H9 (cell line): ENCODE measurements at regions not wholly inside any gene's neighbourhood (a gene's known extent, or its start where the extent isn't known, plus 50 kb on each side); places are given as distances from the start of the nearest gene placed in this dataset.
A peak's percentile ranks its signal among the peaks of the same experiment; 100 is the strongest.

ENCODE experiments used
- DNase-seq: peaks from one replicate; pipeline ENCODE4 v3.0.0-alpha.2; 2017
- H2AFZ ChIP-seq: one replicate; pipeline ENCODE4 v1.6.1; 2013; ENCODE audit warnings: mild to moderate bottlenecking, low read length, control low read depth, moderate library complexity
- H2AK5ac ChIP-seq: 2 replicates; pipeline ENCODE4 v1.6.1; 2013; ENCODE audit warnings: low read length, control low read depth, mixed read lengths; ENCODE audit not compliant: insufficient read length
- H2BK120ac ChIP-seq: one replicate; pipeline ENCODE4 v1.6.1; 2013; ENCODE audit warnings: low read depth, mild to moderate bottlenecking, low read length, control low read depth, inconsistent platforms; ENCODE audit not compliant: poor library complexity, severe bottlenecking
- H2BK12ac ChIP-seq: 2 replicates; pipeline ENCODE4 v1.6.1; 2013; ENCODE audit warnings: low read length, control low read depth, mixed read lengths, low read depth; ENCODE audit not compliant: insufficient read length
- H2BK15ac ChIP-seq: 2 replicates; pipeline ENCODE4 v1.6.1; 2013; ENCODE audit warnings: low read depth, low read length, control low read depth
- H2BK20ac ChIP-seq: one replicate; pipeline ENCODE4 v1.6.1; 2013; ENCODE audit warnings: low read depth, mild to moderate bottlenecking, low read length, control low read depth, inconsistent platforms; ENCODE audit not compliant: poor library complexity, severe bottlenecking
- H2BK5ac ChIP-seq: 2 replicates; pipeline ENCODE4 v1.6.1; 2013; ENCODE audit warnings: low read length, control low read depth, mixed read lengths; ENCODE audit not compliant: insufficient read length
- H3K14ac ChIP-seq: 2 replicates; pipeline ENCODE4 v1.6.1; 2013; ENCODE audit warnings: low read length, control low read depth; ENCODE audit not compliant: insufficient read depth
- H3K18ac ChIP-seq: 2 replicates; pipeline ENCODE4 v1.6.1; 2013; ENCODE audit warnings: low read depth, mild to moderate bottlenecking, mixed read lengths, low read length, control low read depth; ENCODE audit not compliant: insufficient read length
- H3K23ac ChIP-seq: 2 replicates; pipeline ENCODE4 v1.6.1; 2013; ENCODE audit warnings: low read length, control low read depth, mixed read lengths, low read depth; ENCODE audit not compliant: insufficient read length
- H3K23me2 ChIP-seq: 2 replicates; pipeline ENCODE4 v1.6.1; 2013; ENCODE audit warnings: low read depth, mild to moderate bottlenecking, mixed read lengths, low read length, control low read depth; ENCODE audit not compliant: insufficient read length, poor library complexity, severe bottlenecking
- H3K27ac ChIP-seq: 2 replicates; pipeline ENCODE4 v1.5.1; 2013; ENCODE audit warnings: low read length, control low read depth, mixed read lengths, low read depth; ENCODE audit not compliant: insufficient read length
- H3K27me3 ChIP-seq: 2 replicates; pipeline ENCODE4 v1.6.1; 2013; ENCODE audit warnings: low read length, control low read depth, inconsistent platforms; ENCODE audit not compliant: insufficient read depth
- H3K4ac ChIP-seq: 2 replicates; pipeline ENCODE4 v1.6.1; 2013; ENCODE audit warnings: low read depth, mild to moderate bottlenecking, control low read depth, inconsistent platforms, low read length, moderate library complexity
- H3K4me1 ChIP-seq: 2 replicates; pipeline ENCODE4 v1.6.1; 2013; ENCODE audit warnings: low read length, control low read depth, inconsistent platforms; ENCODE audit not compliant: insufficient read depth
- H3K4me2 ChIP-seq: 2 replicates; pipeline ENCODE4 v1.6.1; 2013; ENCODE audit warnings: low read length, control low read depth, mixed read lengths; ENCODE audit not compliant: insufficient read length, insufficient read depth
- H3K56ac ChIP-seq: 2 replicates; pipeline ENCODE4 v1.6.1; 2013; ENCODE audit warnings: low read depth, mild to moderate bottlenecking, mixed read lengths, low read length, control low read depth; ENCODE audit not compliant: insufficient read length
- H3K79me1 ChIP-seq: 2 replicates; pipeline ENCODE4 v1.6.1; 2013; ENCODE audit warnings: low read depth, mild to moderate bottlenecking, moderate library complexity, low read length, control low read depth, inconsistent platforms; ENCODE audit not compliant: insufficient read depth, poor library complexity, severe bottlenecking
- H3K79me2 ChIP-seq: 2 replicates; pipeline ENCODE4 v1.6.1; 2013; ENCODE audit warnings: low read length, control low read depth, inconsistent platforms; ENCODE audit not compliant: insufficient read depth
- H3K9ac ChIP-seq: 2 replicates; pipeline ENCODE4 v1.6.1; 2013; ENCODE audit warnings: low read length, control low read depth, mixed read lengths; ENCODE audit not compliant: insufficient read length; ENCODE audit errors: extremely low read depth
- H3K9me3 ChIP-seq: one replicate; pipeline ENCODE4 v1.6.1; 2013; ENCODE audit warnings: low read depth, low read length, inconsistent platforms; ENCODE audit not compliant: control insufficient read depth
- H3T11ph ChIP-seq: one replicate; pipeline ENCODE4 v1.6.1; 2013; ENCODE audit warnings: mild to moderate bottlenecking, low read length, control low read depth, inconsistent platforms
- H4K20me1 ChIP-seq: one replicate; pipeline ENCODE4 v1.6.1; 2013; ENCODE audit not compliant: control insufficient read depth, insufficient read length, insufficient read depth
- H4K5ac ChIP-seq: 2 replicates; pipeline ENCODE4 v1.6.1; 2013; ENCODE audit warnings: low read depth, mild to moderate bottlenecking, mixed read lengths, low read length, control low read depth; ENCODE audit not compliant: insufficient read length
- H4K8ac ChIP-seq: replicated peaks from 2 replicates; pipeline ENCODE4 v1.6.1; 2013; ENCODE audit warnings: low read length, control low read depth, mixed read lengths, low read depth; ENCODE audit not compliant: insufficient read length
- H4K91ac ChIP-seq: 2 replicates; pipeline ENCODE4 v1.6.1; 2013; ENCODE audit warnings: low read depth, mild to moderate bottlenecking, moderate library complexity, mixed read lengths, low read length, control low read depth; ENCODE audit not compliant: insufficient read length
- H3K27ac Mint-ChIP-seq, 3 experiments: 2 replicates in 2 of 3; 3 replicates in 1 of 3; pipeline ENCODE4 v1.8.0; 2020 to 2021; ENCODE audit warnings: mixed read lengths in 3 of 3, mild to moderate bottlenecking in 1 of 3, moderate library complexity in 1 of 3
- H3K27me3 Mint-ChIP-seq: 2 replicates; pipeline ENCODE4 v1.8.0; 2021; ENCODE audit warnings: low read depth, mild to moderate bottlenecking, moderate library complexity, mixed read lengths
- H3K36me3 Mint-ChIP-seq, 3 experiments: 2 replicates in 2 of 3; 3 replicates in 1 of 3; pipeline ENCODE4 v1.8.0; 2020 to 2021; ENCODE audit warnings: low read depth in 3 of 3, mixed read lengths in 3 of 3; ENCODE audit not compliant: insufficient read depth in 1 of 3
- H3K4me1 Mint-ChIP-seq, 2 experiments: 2 replicates each; pipeline ENCODE4 v1.8.0; 2020; ENCODE audit warnings: mixed read lengths in 2 of 2
- H3K4me3 Mint-ChIP-seq, 2 experiments: 2 replicates in 1 of 2; 3 replicates in 1 of 2; pipeline ENCODE4 v1.8.0; 2020 to 2021; ENCODE audit warnings: mild to moderate bottlenecking in 2 of 2, mixed read lengths in 2 of 2, moderate library complexity in 1 of 2
- H3K9me3 Mint-ChIP-seq, 2 experiments: 2 replicates in 1 of 2; 3 replicates in 1 of 2; pipeline ENCODE4 v1.8.0; 2020; ENCODE audit warnings: mild to moderate bottlenecking in 2 of 2, mixed read lengths in 2 of 2, moderate library complexity in 1 of 2
- WGBS: extraction: QIAGEN DNeasy Blood & Tissue Kit; methylation state at CpG from one replicate; pipeline ENCODE4 v1.1.7; 2013; ENCODE audit warnings: missing lambda C conversion rate, low lambda C conversion rate, mixed read lengths; ENCODE audit not compliant: insufficient read length; ENCODE audit errors: extremely low coverage; 5-methylcytosine and 5-hydroxymethylcytosine counted together
- TF ChIP-seq, protein P1 (sequence below): fragments of 200-600 bp; sonication (generic); conservative IDR thresholded peaks from 3 replicates; pipeline ENCODE4 v1.8.0; 2021; ENCODE audit warnings: antibody characterized with exemption, mild to moderate bottlenecking

DNA sequence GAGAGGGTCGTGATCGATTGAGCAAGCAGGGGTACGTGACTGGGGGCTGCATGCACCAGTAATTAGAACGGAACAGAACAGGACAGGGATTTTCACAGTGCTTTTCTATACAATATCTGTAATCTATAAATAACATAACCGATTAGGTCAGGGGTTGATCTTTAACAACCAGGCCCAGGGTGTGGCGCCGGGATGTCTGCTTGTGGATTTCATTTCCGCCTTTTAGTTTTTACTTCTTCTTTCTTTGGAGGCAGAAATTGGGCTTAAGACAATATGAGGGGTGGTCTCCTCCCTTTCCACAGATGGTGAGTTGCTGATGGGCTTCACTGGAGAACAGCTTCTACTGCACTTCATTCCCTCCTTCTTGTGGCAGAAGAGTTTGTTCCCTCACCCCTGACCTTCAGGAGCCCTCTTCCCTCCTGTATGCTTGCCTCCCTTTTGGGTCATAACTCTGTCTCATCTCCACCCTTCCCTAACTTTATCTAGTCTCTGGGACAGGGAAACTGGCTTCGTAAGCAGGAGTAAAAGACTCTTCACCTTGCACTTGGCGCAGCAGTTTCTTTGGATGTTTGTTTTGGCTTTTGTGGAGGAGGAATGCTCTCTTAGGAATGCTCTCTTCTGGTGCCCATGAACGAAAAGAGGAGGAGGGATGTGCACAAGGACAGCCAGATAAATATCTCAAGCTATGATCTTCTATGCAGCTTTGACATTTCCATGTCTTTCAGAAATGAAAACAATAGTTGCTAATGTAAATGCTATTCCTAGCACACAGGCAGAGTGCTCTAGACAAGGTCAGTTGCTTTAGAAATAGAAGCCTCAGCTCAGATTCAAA is 139.8 kb upstream of the RPS23 start:
- no peak overlapping the region for H4K8ac ChIP-seq
- no peak overlapping the region for H4K91ac ChIP-seq
- H2BK120ac ChIP-seq = no peak overlapping the region
- no peak overlapping the region for H2BK20ac ChIP-seq
- no peak overlapping the region for H3K9ac ChIP-seq
- no peaks in the 10 kb centered on the region for H3K9me3 ChIP-seq
- H3K27ac ChIP-seq = no peak overlapping the region
- H3K79me2 ChIP-seq = no peaks in the 10 kb centered on the region
- H2BK15ac ChIP-seq = no peak overlapping the region
- no CpG with 5 or more reads among the region's 11 CpGs for WGBS
- no peak overlapping the region for H2BK12ac ChIP-seq
- no peaks in the 10 kb centered on the region for H3K23me2 ChIP-seq
- H3K4me1 ChIP-seq = no peaks in the 10 kb centered on the region; the same call in 1 of the 2 replicates
- H3K36me3 Mint-ChIP-seq = no peaks in the 10 kb centered on the region
- TF ChIP-seq, protein P1, sequence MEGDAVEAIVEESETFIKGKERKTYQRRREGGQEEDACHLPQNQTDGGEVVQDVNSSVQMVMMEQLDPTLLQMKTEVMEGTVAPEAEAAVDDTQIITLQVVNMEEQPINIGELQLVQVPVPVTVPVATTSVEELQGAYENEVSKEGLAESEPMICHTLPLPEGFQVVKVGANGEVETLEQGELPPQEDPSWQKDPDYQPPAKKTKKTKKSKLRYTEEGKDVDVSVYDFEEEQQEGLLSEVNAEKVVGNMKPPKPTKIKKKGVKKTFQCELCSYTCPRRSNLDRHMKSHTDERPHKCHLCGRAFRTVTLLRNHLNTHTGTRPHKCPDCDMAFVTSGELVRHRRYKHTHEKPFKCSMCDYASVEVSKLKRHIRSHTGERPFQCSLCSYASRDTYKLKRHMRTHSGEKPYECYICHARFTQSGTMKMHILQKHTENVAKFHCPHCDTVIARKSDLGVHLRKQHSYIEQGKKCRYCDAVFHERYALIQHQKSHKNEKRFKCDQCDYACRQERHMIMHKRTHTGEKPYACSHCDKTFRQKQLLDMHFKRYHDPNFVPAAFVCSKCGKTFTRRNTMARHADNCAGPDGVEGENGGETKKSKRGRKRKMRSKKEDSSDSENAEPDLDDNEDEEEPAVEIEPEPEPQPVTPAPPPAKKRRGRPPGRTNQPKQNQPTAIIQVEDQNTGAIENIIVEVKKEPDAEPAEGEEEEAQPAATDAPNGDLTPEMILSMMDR = no peak
- H3K4me1 Mint-ChIP-seq = peaks cover 29 to 33% of the 10 kb centered on the region in 2 experiments
- H2AFZ ChIP-seq = no peak overlapping the region
- H3K9me3 Mint-ChIP-seq = peaks cover 0 to 3% of the 10 kb centered on the region in 2 experiments; a peak in 2 of 5 replicates
- H3K4me2 ChIP-seq = no peak overlapping the region
- no peak overlapping the region for H2AK5ac ChIP-seq
- no peak overlapping the region for H4K5ac ChIP-seq
- H3K23ac ChIP-seq = no peak overlapping the region
- H3K4ac ChIP-seq = no peak overlapping the region
- no peak overlapping the region for H3K18ac ChIP-seq
- H3K56ac ChIP-seq = no peak overlapping the region
- H3K14ac ChIP-seq = no peak overlapping the region
- H3K79me1 ChIP-seq = no peaks in the 10 kb centered on the region
- peak overlapping the region in 2 of 3 experiments; percentile 19 to 36; a peak in 1 of 7 replicates for H3K27ac Mint-ChIP-seq
- no peak for DNase-seq
- H3K27me3 ChIP-seq = no peaks in the 10 kb centered on the region
- no peak overlapping the region for H3K4me3 Mint-ChIP-seq
- no peaks in the 10 kb centered on the region for H4K20me1 ChIP-seq
- no peak overlapping the region for H2BK5ac ChIP-seq
- H3T11ph ChIP-seq = no peak overlapping the region
- no peaks in the 10 kb centered on the region for H3K27me3 Mint-ChIP-seq
